ENCODE measurements at regions not wholly inside any gene's neighbourhood (a gene's known extent, or its start where the extent isn't known, plus 50 kb on each side); places are given as distances from the start of the nearest gene placed in this dataset.

GRCh38 chr6:145025488-145025887, 709.8 kb downstream of the EPM2A start:
- Histone ChIP-seq H3K4me3 (ENCODE audit: extremely low read depth, insufficient read depth, low read length, poor library complexity, severe bottlenecking) (no peak overlapping the region), H3K4me1 (ENCODE audit: control insufficient read depth, insufficient read depth, low read length, poor library complexity, severe bottlenecking) (no peaks in the 10 kb centered on the region), H3K9me3 (ENCODE audit: control insufficient read depth, low read length) (no peaks in the 10 kb centered on the region), H3K27ac (ENCODE audit: low read depth, low read length, severe bottlenecking) (no peak overlapping the region), H3K36me3 (ENCODE audit: control insufficient read depth, insufficient read depth, low read length) (no peaks in the 10 kb centered on the region)
- 80% methylated on average over 1 of the region's 2 CpGs; no CpG with 5 or more reads in 1 of the 2 experiments for WGBS, 2 experiments (ENCODE audit: insufficient coverage in 2 of 2)

- Histone ChIP-seq H3K4me3 (ENCODE audit: extremely low read depth, insufficient read depth, low read length, poor library complexity, severe bottlenecking) (no peak overlapping the region), H3K36me3 (ENCODE audit: control insufficient read depth, insufficient read depth, low read length) (no peaks in the 10 kb centered on the region), H3K9me3 (ENCODE audit: control insufficient read depth, low read length) (no peaks in the 10 kb centered on the region), H3K4me1 (ENCODE audit: control insufficient read depth, insufficient read depth, low read length, poor library complexity, severe bottlenecking) (no peaks in the 10 kb centered on the region), H3K27ac (ENCODE audit: low read depth, low read length, severe bottlenecking) (no peak overlapping the region)
- 100% methylated on average over 1 of the region's 2 CpGs; no CpG with 5 or more reads in 1 of the 2 experiments for WGBS, 2 experiments (ENCODE audit: insufficient coverage in 2 of 2)
These were observed 709.0 kb downstream of the EPM2A start for GRCh38 chr6:145026267-145026679.

DNA sequence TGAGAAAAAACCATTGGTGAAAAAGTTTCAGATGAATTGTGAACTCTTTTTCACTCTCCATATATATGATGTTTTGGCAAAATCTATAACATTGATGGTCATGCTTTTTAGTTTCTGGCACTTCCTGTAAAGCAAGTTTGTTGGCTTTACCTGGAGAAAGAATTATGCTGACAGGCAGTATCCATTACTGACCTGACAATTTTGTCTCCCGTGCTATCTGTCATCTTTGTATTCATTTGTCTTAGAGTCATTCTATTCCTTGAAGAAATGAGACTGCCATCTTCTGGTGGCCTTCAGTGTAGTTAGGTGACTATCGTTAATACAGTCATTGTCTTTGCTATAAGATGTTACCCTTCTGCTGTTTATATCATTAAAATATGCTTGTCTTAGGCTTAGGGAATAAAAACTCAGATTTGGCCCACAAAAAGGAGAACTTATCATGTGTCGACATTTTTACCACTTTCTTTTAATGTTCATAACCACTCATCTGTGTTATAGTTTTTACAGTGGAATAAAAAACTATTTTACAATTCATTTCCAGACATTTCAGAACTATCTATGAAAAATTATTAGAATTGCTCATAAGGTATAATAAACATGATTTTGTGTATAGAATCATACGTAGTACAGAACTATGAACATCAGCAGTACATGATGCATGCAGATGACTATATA, 707.0 kb downstream of the EPM2A start:
- Histone ChIP-seq H3K36me3 (ENCODE audit: control insufficient read depth, insufficient read depth, low read length) (no peaks in the 10 kb centered on the region), H3K9me3 (ENCODE audit: control insufficient read depth, low read length) (no peaks in the 10 kb centered on the region), H3K4me3 (ENCODE audit: extremely low read depth, insufficient read depth, low read length, poor library complexity, severe bottlenecking) (no peak overlapping the region), H3K4me1 (ENCODE audit: control insufficient read depth, insufficient read depth, low read length, poor library complexity, severe bottlenecking) (no peaks in the 10 kb centered on the region), H3K27ac (ENCODE audit: low read depth, low read length, severe bottlenecking) (no peak overlapping the region)
- WGBS, 2 experiments (ENCODE audit: insufficient coverage in 2 of 2): no CpG with 5 or more reads among the region's 4 CpGs

- no peak overlapping the region for H3K4me3 ChIP-seq (ENCODE audit: extremely low read depth, insufficient read depth, low read length, poor library complexity, severe bottlenecking)
- WGBS, 2 experiments (ENCODE audit: insufficient coverage in 2 of 2): 100% methylated on average over 1 of the region's 2 CpGs; no CpG with 5 or more reads in 1 of the 2 experiments
- no peaks in the 10 kb centered on the region for H3K4me1 ChIP-seq (ENCODE audit: control insufficient read depth, insufficient read depth, low read length, poor library complexity, severe bottlenecking)
- H3K27ac ChIP-seq (ENCODE audit: low read depth, low read length, severe bottlenecking): no peak overlapping the region
- H3K9me3 ChIP-seq (ENCODE audit: control insufficient read depth, low read length): no peaks in the 10 kb centered on the region
- no peaks in the 10 kb centered on the region for H3K36me3 ChIP-seq (ENCODE audit: control insufficient read depth, insufficient read depth, low read length)
These were observed 704.3 kb downstream of the EPM2A start for GRCh38 chr6:145031001-145031400.

- Histone ChIP-seq H3K27ac (ENCODE audit: low read depth, low read length, severe bottlenecking) (no peak overlapping the region), H3K9me3 (ENCODE audit: control insufficient read depth, low read length) (no peaks in the 10 kb centered on the region), H3K36me3 (ENCODE audit: control insufficient read depth, insufficient read depth, low read length) (no peaks in the 10 kb centered on the region), H3K4me1 (ENCODE audit: control insufficient read depth, insufficient read depth, low read length, poor library complexity, severe bottlenecking) (no peaks in the 10 kb centered on the region), H3K4me3 (ENCODE audit: extremely low read depth, insufficient read depth, low read length, poor library complexity, severe bottlenecking) (no peak overlapping the region)
- WGBS, 2 experiments (ENCODE audit: insufficient coverage in 2 of 2): 90 to 95% methylated on average over 2 of the region's 4 CpGs
These were observed 703.4 kb downstream of the EPM2A start for GRCh38 chr6:145031962-145032361.

GRCh38 chr6:145032562-145033145, 702.7 kb downstream of the EPM2A start:
- H3K4me3 ChIP-seq (ENCODE audit: extremely low read depth, insufficient read depth, low read length, poor library complexity, severe bottlenecking): no peak overlapping the region
- H3K9me3 ChIP-seq (ENCODE audit: control insufficient read depth, low read length): no peaks in the 10 kb centered on the region
- 83 to 89% methylated on average over 1 of the region's 2 CpGs for WGBS, 2 experiments (ENCODE audit: insufficient coverage in 2 of 2)
- H3K4me1 ChIP-seq (ENCODE audit: control insufficient read depth, insufficient read depth, low read length, poor library complexity, severe bottlenecking): no peaks in the 10 kb centered on the region
- H3K27ac ChIP-seq (ENCODE audit: low read depth, low read length, severe bottlenecking): no peak overlapping the region
- no peaks in the 10 kb centered on the region for H3K36me3 ChIP-seq (ENCODE audit: control insufficient read depth, insufficient read depth, low read length)

- no peaks in the 10 kb centered on the region for H3K9me3 ChIP-seq (ENCODE audit: control insufficient read depth, low read length)
- H3K4me3 ChIP-seq (ENCODE audit: extremely low read depth, insufficient read depth, low read length, poor library complexity, severe bottlenecking): no peak overlapping the region
- H3K4me1 ChIP-seq (ENCODE audit: control insufficient read depth, insufficient read depth, low read length, poor library complexity, severe bottlenecking): no peaks in the 10 kb centered on the region
- H3K27ac ChIP-seq (ENCODE audit: low read depth, low read length, severe bottlenecking): no peak overlapping the region
- no peaks in the 10 kb centered on the region for H3K36me3 ChIP-seq (ENCODE audit: control insufficient read depth, insufficient read depth, low read length)
These were observed 700.7 kb downstream of the EPM2A start for GRCh38 chr6:145034664-145035063.

DNA sequence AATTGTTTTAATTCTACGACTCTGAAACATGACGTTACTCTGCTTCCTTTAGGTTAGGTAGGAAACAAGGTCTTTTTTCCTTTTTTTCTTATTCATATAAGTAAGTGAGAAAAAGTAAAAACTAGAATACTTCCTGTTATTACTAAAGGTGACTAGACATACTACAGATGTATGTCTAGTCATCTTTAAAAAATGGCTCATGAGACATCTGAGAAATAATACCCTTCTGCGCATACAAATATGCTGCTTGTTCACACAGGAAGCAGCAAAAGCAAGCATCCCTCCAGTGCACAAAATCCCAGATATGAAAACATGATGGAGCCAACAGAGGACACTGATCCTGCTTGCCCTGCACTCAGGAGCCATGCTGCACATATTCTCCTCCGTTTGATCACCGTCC, 699.1 kb downstream of the EPM2A start:
- H3K27ac ChIP-seq (ENCODE audit: low read depth, low read length, severe bottlenecking): no peak overlapping the region
- 87 to 90% methylated on average over 2 to 3 of the region's 5 CpGs for WGBS, 2 experiments (ENCODE audit: insufficient coverage in 2 of 2)
- no peaks in the 10 kb centered on the region for H3K36me3 ChIP-seq (ENCODE audit: control insufficient read depth, insufficient read depth, low read length)
- H3K9me3 ChIP-seq (ENCODE audit: control insufficient read depth, low read length): no peaks in the 10 kb centered on the region
- no peaks in the 10 kb centered on the region for H3K4me1 ChIP-seq (ENCODE audit: control insufficient read depth, insufficient read depth, low read length, poor library complexity, severe bottlenecking)
- no peak overlapping the region for H3K4me3 ChIP-seq (ENCODE audit: extremely low read depth, insufficient read depth, low read length, poor library complexity, severe bottlenecking)

DNA sequence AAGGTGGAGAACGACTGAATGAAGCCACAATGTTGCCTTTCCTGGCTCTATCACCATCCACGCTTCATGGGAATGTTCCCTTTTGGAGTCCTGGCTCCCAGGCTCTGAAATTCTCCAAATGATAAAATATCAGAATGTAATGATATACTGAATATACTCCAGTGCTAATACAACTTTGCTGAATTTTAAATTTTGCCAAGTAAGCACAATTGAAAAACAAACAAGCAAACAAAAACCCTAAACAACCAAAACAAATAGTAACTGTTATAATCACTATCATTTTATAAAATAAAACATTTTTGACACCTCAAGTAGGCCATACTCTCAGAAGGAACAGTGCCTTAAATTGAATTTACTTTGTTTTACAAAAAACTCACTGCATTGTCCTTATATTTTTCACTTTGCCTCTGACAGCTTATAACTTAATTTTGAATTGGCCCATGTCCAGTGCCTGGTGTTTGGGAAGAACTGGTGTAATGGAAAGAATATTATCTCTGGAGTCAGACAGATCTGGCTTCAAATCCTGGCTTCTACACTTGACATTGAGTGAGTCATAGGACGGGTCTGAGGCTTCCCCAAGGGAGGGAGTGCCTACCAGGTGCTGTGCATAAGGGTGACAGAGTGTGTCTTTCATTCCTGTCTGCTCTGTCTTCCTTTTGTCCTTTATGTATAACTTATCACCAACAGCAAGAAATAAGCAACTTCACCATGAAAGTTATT, 698.3 kb downstream of the EPM2A start:
- H3K36me3 ChIP-seq (ENCODE audit: control insufficient read depth, insufficient read depth, low read length): no peaks in the 10 kb centered on the region
- no peak overlapping the region for H3K27ac ChIP-seq (ENCODE audit: low read depth, low read length, severe bottlenecking)
- 76 to 88% methylated on average over 2 of the region's 3 CpGs for WGBS, 2 experiments (ENCODE audit: insufficient coverage in 2 of 2)
- H3K9me3 ChIP-seq (ENCODE audit: control insufficient read depth, low read length): no peaks in the 10 kb centered on the region
- no peaks in the 10 kb centered on the region for H3K4me1 ChIP-seq (ENCODE audit: control insufficient read depth, insufficient read depth, low read length, poor library complexity, severe bottlenecking)
- H3K4me3 ChIP-seq (ENCODE audit: extremely low read depth, insufficient read depth, low read length, poor library complexity, severe bottlenecking): no peak overlapping the region

DNA sequence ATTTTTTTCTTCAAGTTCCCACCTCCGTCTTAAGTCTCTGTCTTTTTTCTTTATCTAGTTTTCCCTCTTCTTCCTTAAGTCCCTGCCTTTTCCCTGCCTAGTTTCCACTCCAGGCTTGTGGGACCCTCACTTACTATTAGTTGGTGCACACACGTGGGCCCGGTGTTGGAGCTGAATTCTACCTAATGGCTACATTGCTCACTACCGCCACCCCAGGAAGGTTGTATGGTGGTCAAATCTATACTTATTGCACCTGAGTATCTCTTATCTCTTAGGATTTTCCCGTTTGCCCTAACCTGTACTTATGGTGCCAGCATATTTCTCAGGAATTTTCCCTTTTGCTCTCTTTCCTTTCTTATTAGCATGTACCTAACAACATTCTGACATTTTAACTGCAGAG, 692.8 kb downstream of the EPM2A start:
- Histone ChIP-seq H3K36me3 (ENCODE audit: control insufficient read depth, insufficient read depth, low read length) (no peaks in the 10 kb centered on the region), H3K4me1 (ENCODE audit: control insufficient read depth, insufficient read depth, low read length, poor library complexity, severe bottlenecking) (peaks cover 9% of the 10 kb centered on the region), H3K9me3 (ENCODE audit: control insufficient read depth, low read length) (no peaks in the 10 kb centered on the region), H3K4me3 (ENCODE audit: extremely low read depth, insufficient read depth, low read length, poor library complexity, severe bottlenecking) (no peak overlapping the region), H3K27ac (ENCODE audit: low read depth, low read length, severe bottlenecking) (no peak overlapping the region)
- 81 to 93% methylated on average over 2 of the region's 5 CpGs for WGBS, 2 experiments (ENCODE audit: insufficient coverage in 2 of 2)
